HEK293 (cell line): ENCODE measurements at regions not wholly inside any gene's neighbourhood (a gene's known extent, or its start where the extent isn't known, plus 50 kb on each side); places are given as distances from the start of the nearest gene placed in this dataset.

Experiments
- BCL6B ChIP-seq: fragments of 450-650 bp; formaldehyde crosslinking; IDR thresholded peaks from 2 replicates; pipeline ENCODE4 v1.5.1; 2017; ENCODE audit warnings: missing biosample characterization, missing genetic modification characterization
- CTCF ChIP-seq: fragments of 450-650 bp; formaldehyde crosslinking; IDR thresholded peaks from 2 replicates; pipeline ENCODE4 v1.5.1; 2016; ENCODE audit warnings: missing biosample characterization, missing genetic modification characterization
- GLI4 ChIP-seq: fragments of 450-650 bp; formaldehyde crosslinking; IDR thresholded peaks from 2 replicates; pipeline ENCODE4 v1.5.1; 2016; ENCODE audit warnings: missing biosample characterization, missing genetic modification characterization
- WT1 ChIP-seq: fragments of 450-650 bp; formaldehyde crosslinking; IDR thresholded peaks from 2 replicates; pipeline ENCODE4 v1.5.1; 2016; ENCODE audit warnings: missing biosample characterization, missing genetic modification characterization
- ZNF114 ChIP-seq: fragments of 450-650 bp; formaldehyde crosslinking; IDR thresholded peaks from 2 replicates; pipeline ENCODE4 v1.5.0; 2017; ENCODE audit warnings: missing biosample characterization, missing genetic modification characterization
- ZNF138 ChIP-seq: fragments of 450-650 bp; formaldehyde crosslinking; IDR thresholded peaks from 2 replicates; pipeline ENCODE4 v1.5.1; 2016; ENCODE audit warnings: missing biosample characterization, missing genetic modification characterization, borderline replicate concordance
- ZNF24 ChIP-seq: fragments of 450-650 bp; formaldehyde crosslinking; IDR thresholded peaks from 2 replicates; pipeline ENCODE4 v1.5.1; 2016; ENCODE audit warnings: missing biosample characterization, missing genetic modification characterization
- ZNF324 ChIP-seq: fragments of 450-650 bp; formaldehyde crosslinking; IDR thresholded peaks from 2 replicates; pipeline ENCODE4 v1.5.1; 2016; ENCODE audit warnings: missing biosample characterization, missing genetic modification characterization
- ZNF335 ChIP-seq: fragments of 450-650 bp; formaldehyde crosslinking; conservative IDR thresholded peaks from 2 replicates; pipeline ENCODE4 v1.5.1; 2016; ENCODE audit warnings: missing biosample characterization, missing genetic modification characterization
- ZNF510 ChIP-seq: fragments of 450-650 bp; formaldehyde crosslinking; IDR thresholded peaks from 2 replicates; pipeline ENCODE4 v1.5.1; 2018; ENCODE audit warnings: mild to moderate bottlenecking, missing genetic modification characterization, missing biosample characterization; ENCODE audit not compliant: insufficient replicate concordance
- ZNF513 ChIP-seq: fragments of 450-650 bp; IDR thresholded peaks from 2 replicates; pipeline ENCODE4 v1.5.1; 2018; ENCODE audit warnings: missing biosample characterization, missing genetic modification characterization
- ZNF585B ChIP-seq: fragments of 450-650 bp; formaldehyde crosslinking; IDR thresholded peaks from 2 replicates; pipeline ENCODE4 v1.5.1; 2016; ENCODE audit warnings: missing biosample characterization, missing genetic modification characterization

- TF ChIP-seq ZNF324 (tag by site-specific recombination) (no peak), ZNF585B (no peak), ZNF24 (tag by site-specific recombination) (no peak), ZNF114 (no peak), BCL6B (tag by site-specific recombination) (no peak), CTCF (tag by site-specific recombination) (no peak), ZNF510 (tag by site-specific recombination) (no peak), WT1 (tag by site-specific recombination) (no peak), ZNF138 (tag by site-specific recombination) (no peak), ZNF335 (no peak), ZNF513 (tag by site-specific recombination) (no peak), GLI4 (tag by site-specific recombination) (no peak)
Observed at GRCh38 chr3:41092844-41093243, 106.5 kb upstream of the CTNNB1 start.
